GM12892 (cell line): ENCODE measurements at regions not wholly inside any gene's neighbourhood (a gene's known extent, or its start where the extent isn't known, plus 50 kb on each side); places are given as distances from the start of the nearest gene placed in this dataset.

ENCODE experiments used
- POLR2A ChIP-seq: IDR thresholded peaks from 2 replicates; pipeline ENCODE4 v1.6.1; 2011; ENCODE audit warnings: low read depth, low read length, control low read depth
- TAF1 ChIP-seq: IDR thresholded peaks from 2 replicates; pipeline ENCODE4 v1.6.1; 2011; ENCODE audit warnings: low read depth, mild to moderate bottlenecking, control low read depth, low read length, borderline replicate concordance

- TF ChIP-seq POLR2A: no peak
- TF ChIP-seq TAF1: no peak
These were observed 259.4 kb upstream of the TNRC6C start for GRCh38 chr17:77698903-77699623.
